Fibroblast of skin of back (primary cell): ENCODE measurements at regions not wholly inside any gene's neighbourhood (a gene's known extent, or its start where the extent isn't known, plus 50 kb on each side); places are given as distances from the start of the nearest gene placed in this dataset.

Experiments used
- DNase-seq: peaks from one replicate; pipeline ENCODE4 v3.0.0-alpha.2; 2013

GRCh38 chr11:10387206-10388083 lies 67.6 kb upstream of the AMPD3 start:
- peak; percentile 87 for DNase-seq

- no peak for DNase-seq
Observed at GRCh38 chr11:10388101-10388500, 67.0 kb upstream of the AMPD3 start.

- DNase-seq: no peak
Observed at GRCh38 chr11:10388574-10388973, 66.5 kb upstream of the AMPD3 start.

GRCh38 chr11:10390375-10390774 lies 64.7 kb upstream of the AMPD3 start:
- DNase-seq: peak; percentile 26

GRCh38 chr11:10392095-10393079 lies 62.7 kb upstream of the AMPD3 start:
- peak; percentile 68 for DNase-seq

GRCh38 chr11:10394229-10395101 lies 60.6 kb upstream of the AMPD3 start:
- peak; percentile 47 for DNase-seq

GRCh38 chr11:10395166-10395897 lies 59.7 kb upstream of the AMPD3 start:
- DNase-seq: no peak

GRCh38 chr11:10396771-10397170 lies 58.3 kb upstream of the AMPD3 start:
- DNase-seq: no peak

GRCh38 chr11:10397226-10397987 lies 57.7 kb upstream of the AMPD3 start:
- DNase-seq: no peak

GRCh38 chr11:10398525-10398924 lies 56.5 kb upstream of the AMPD3 start:
- DNase-seq: peak; percentile 39

- peak; percentile 45 for DNase-seq
Observed at GRCh38 chr11:10400856-10401255, 54.2 kb upstream of the AMPD3 start.

- no peak for DNase-seq
Observed at GRCh38 chr11:10401256-10401655, 53.8 kb upstream of the AMPD3 start.

GRCh38 chr11:10401696-10402392 lies 53.2 kb upstream of the AMPD3 start:
- DNase-seq: no peak
